Loucy (cell line): ENCODE measurements at regions not wholly inside any gene's neighbourhood (a gene's known extent, or its start where the extent isn't known, plus 50 kb on each side); places are given as distances from the start of the nearest gene placed in this dataset.

Source experiments
- H2AFZ ChIP-seq: fragments of 200-600 bp; sonication (generic); 2 replicates; pipeline ENCODE4 v1.6.0; 2016; ENCODE audit warnings: antibody characterized with exemption, mild to moderate bottlenecking, low read length, moderate library complexity
- H3F3A ChIP-seq: fragments of 200-600 bp; 2 replicates; pipeline ENCODE4 v1.6.0; 2016; ENCODE audit warnings: antibody characterized with exemption, low read depth, mild to moderate bottlenecking
- H3K27me3 ChIP-seq: fragments of 200-600 bp; sonication (generic); 2 replicates; pipeline ENCODE4 v1.6.1; 2014; ENCODE audit warnings: low read length, mild to moderate bottlenecking; ENCODE audit not compliant: insufficient read depth, poor library complexity, severe bottlenecking
- H3K36me3 ChIP-seq: fragments of 200-600 bp; sonication (generic); 2 replicates; pipeline ENCODE4 v1.6.1; 2016; ENCODE audit warnings: low read length; ENCODE audit not compliant: insufficient read depth
- H3K4me1 ChIP-seq: fragments of 200-600 bp; sonication (generic); 2 replicates; pipeline ENCODE4 v1.5.1; 2014; ENCODE audit warnings: low read length, mild to moderate bottlenecking; ENCODE audit not compliant: insufficient read depth, poor library complexity, severe bottlenecking
- H3K4me2 ChIP-seq: fragments of 200-600 bp; sonication (generic); 2 replicates; pipeline ENCODE4 v1.6.0; 2014; ENCODE audit warnings: antibody characterized with exemption, low read length, low read depth, mild to moderate bottlenecking; ENCODE audit not compliant: poor library complexity, severe bottlenecking
- H3K4me3 ChIP-seq: fragments of 200-600 bp; sonication (generic); 2 replicates; pipeline ENCODE4 v1.5.1; 2014; ENCODE audit warnings: low read length, mild to moderate bottlenecking, mixed read lengths; ENCODE audit not compliant: poor library complexity, severe bottlenecking
- H3K79me2 ChIP-seq: fragments of 200-600 bp; sonication (generic); 2 replicates; pipeline ENCODE4 v1.6.1; 2014; ENCODE audit warnings: low read length; ENCODE audit not compliant: insufficient read depth
- H3K9ac ChIP-seq: fragments of 200-600 bp; sonication (generic); 2 replicates; pipeline ENCODE4 v1.6.0; 2014; ENCODE audit warnings: mild to moderate bottlenecking, low read depth, low read length, moderate library complexity; ENCODE audit not compliant: poor library complexity, severe bottlenecking
- H3K9me2 ChIP-seq: fragments of 200-600 bp; sonication (generic); replicated peaks from 2 replicates; pipeline ENCODE4 v1.6.1; 2016; ENCODE audit warnings: low read depth, low read length, mixed read lengths
- H3K9me3 ChIP-seq: fragments of 200-600 bp; sonication (generic); 2 replicates; pipeline ENCODE4 v1.6.1; 2014; ENCODE audit warnings: mild to moderate bottlenecking, antibody characterized with exemption, low read length, low read depth; ENCODE audit not compliant: insufficient read depth
- H4K20me1 ChIP-seq: fragments of 200-600 bp; sonication (generic); 2 replicates; pipeline ENCODE4 v1.6.0; 2014; ENCODE audit warnings: antibody characterized with exemption, low read length, mild to moderate bottlenecking; ENCODE audit not compliant: insufficient read depth, poor library complexity, severe bottlenecking
- EZH2phosphoT487 ChIP-seq: fragments of 200-600 bp; IDR thresholded peaks from 2 replicates; pipeline ENCODE4 v1.6.1; 2018; ENCODE audit warnings: antibody characterized with exemption, mild to moderate bottlenecking, moderate library complexity, borderline replicate concordance
- TF ChIP-seq, protein P1 (sequence below): fragments of 200-600 bp; sonication (generic); conservative IDR thresholded peaks from 2 replicates; pipeline ENCODE4 v1.5.1; 2014; ENCODE audit warnings: mild to moderate bottlenecking, antibody characterized with exemption, low read length

- H3K4me1 ChIP-seq = no peaks in the 10 kb centered on the region
- H3K4me3 ChIP-seq = no peak overlapping the region
- H3K36me3 ChIP-seq = no peaks in the 10 kb centered on the region
- H3K4me2 ChIP-seq = no peak overlapping the region
- no peaks in the 10 kb centered on the region for H3K9me2 ChIP-seq
- H3K9me3 ChIP-seq = no peaks in the 10 kb centered on the region
- H3K27me3 ChIP-seq = no peaks in the 10 kb centered on the region
- H4K20me1 ChIP-seq = no peaks in the 10 kb centered on the region
- H3K9ac ChIP-seq = no peak overlapping the region
- TF ChIP-seq, protein P1, sequence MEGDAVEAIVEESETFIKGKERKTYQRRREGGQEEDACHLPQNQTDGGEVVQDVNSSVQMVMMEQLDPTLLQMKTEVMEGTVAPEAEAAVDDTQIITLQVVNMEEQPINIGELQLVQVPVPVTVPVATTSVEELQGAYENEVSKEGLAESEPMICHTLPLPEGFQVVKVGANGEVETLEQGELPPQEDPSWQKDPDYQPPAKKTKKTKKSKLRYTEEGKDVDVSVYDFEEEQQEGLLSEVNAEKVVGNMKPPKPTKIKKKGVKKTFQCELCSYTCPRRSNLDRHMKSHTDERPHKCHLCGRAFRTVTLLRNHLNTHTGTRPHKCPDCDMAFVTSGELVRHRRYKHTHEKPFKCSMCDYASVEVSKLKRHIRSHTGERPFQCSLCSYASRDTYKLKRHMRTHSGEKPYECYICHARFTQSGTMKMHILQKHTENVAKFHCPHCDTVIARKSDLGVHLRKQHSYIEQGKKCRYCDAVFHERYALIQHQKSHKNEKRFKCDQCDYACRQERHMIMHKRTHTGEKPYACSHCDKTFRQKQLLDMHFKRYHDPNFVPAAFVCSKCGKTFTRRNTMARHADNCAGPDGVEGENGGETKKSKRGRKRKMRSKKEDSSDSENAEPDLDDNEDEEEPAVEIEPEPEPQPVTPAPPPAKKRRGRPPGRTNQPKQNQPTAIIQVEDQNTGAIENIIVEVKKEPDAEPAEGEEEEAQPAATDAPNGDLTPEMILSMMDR = no peak
- TF ChIP-seq EZH2phosphoT487 = no peak
- no peaks in the 10 kb centered on the region for H3K79me2 ChIP-seq
- H2AFZ ChIP-seq = no peak overlapping the region
- H3F3A ChIP-seq = no peaks in the 10 kb centered on the region
These were observed 134.0 kb upstream of the SPATS2L start for GRCh38 chr2:200172521-200172920.

DNA sequence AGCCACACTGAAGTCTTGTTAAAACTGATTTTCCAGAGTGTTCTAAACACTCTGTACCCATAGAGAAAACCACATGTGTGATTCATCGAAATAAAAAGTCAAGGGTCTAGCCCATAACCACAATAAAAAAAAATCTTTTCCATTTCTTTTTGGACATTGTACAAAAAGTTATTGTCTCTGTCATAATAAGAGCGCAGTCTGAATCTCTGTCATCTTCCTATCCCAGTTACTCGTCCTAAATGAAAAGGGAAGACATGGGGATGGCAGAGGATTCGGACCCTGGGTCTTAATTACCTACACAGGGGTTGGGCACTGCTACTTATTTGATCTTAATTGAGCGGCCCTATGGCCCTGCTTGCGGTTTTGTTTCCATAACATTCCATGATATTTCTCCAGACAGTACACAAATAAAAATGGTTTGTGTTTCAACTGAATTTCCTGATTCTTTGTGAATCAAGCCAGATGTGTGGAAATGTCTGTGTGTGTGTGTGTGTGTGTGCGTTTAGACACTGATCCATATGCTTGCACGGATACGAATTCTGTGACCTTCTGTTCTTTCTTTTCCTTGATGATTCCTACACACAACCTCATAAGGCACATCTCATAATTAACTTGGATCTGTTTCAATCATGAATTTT lies 133.4 kb upstream of the SPATS2L start:
- no peaks in the 10 kb centered on the region for H3K27me3 ChIP-seq
- no peak overlapping the region for H3K9ac ChIP-seq
- H3K79me2 ChIP-seq = no peaks in the 10 kb centered on the region
- H4K20me1 ChIP-seq = no peaks in the 10 kb centered on the region
- no peaks in the 10 kb centered on the region for H3F3A ChIP-seq
- no peaks in the 10 kb centered on the region for H3K9me3 ChIP-seq
- H3K9me2 ChIP-seq = no peaks in the 10 kb centered on the region
- H2AFZ ChIP-seq = no peak overlapping the region
- H3K36me3 ChIP-seq = no peaks in the 10 kb centered on the region
- H3K4me3 ChIP-seq = no peak overlapping the region
- no peak overlapping the region for H3K4me2 ChIP-seq
- no peaks in the 10 kb centered on the region for H3K4me1 ChIP-seq
- no peak for TF ChIP-seq EZH2phosphoT487
- TF ChIP-seq, protein P1 = no peak

DNA sequence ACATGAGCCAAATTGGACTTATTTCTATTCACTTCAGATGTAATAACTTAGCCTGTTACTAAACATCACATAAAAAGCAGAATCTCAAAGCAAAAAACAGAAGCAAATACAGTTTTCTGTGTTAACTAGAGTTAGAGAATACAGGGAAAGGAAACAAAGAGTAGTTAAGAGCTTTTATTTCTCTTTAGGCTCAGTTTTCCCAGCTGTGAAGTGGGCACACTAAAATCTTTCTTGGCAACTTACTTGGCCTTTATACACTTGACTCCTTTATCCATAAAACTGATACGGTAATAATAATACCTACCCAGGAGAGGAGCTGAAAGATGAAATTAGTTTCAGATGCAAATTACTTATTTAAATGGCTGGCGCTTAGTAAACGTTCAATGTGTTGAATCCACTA lies 132.8 kb upstream of the SPATS2L start:
- Histone ChIP-seq H3K4me1 (no peaks in the 10 kb centered on the region), H4K20me1 (no peaks in the 10 kb centered on the region), H3K36me3 (no peaks in the 10 kb centered on the region), H2AFZ (no peak overlapping the region), H3K79me2 (no peaks in the 10 kb centered on the region), H3K27me3 (no peaks in the 10 kb centered on the region), H3K4me2 (no peak overlapping the region), H3K9ac (no peak overlapping the region), H3K9me3 (no peaks in the 10 kb centered on the region), H3K4me3 (no peak overlapping the region), H3K9me2 (no peaks in the 10 kb centered on the region), H3F3A (no peaks in the 10 kb centered on the region)
- no peak for TF ChIP-seq EZH2phosphoT487
- TF ChIP-seq, protein P1 = no peak
